A549 (cell line): ENCODE measurements at regions not wholly inside any gene's neighbourhood (a gene's known extent, or its start where the extent isn't known, plus 50 kb on each side); places are given as distances from the start of the nearest gene placed in this dataset.

Experiments
- ATAC-seq, 2 experiments: fragments of 200-7000 bp in 1 of 2; fragments of >200 bp in 1 of 2; cut with Nextera tagmentation in 1 of 2; cut with Tn5 transposase in 1 of 2; 3 replicates each; pipeline versions ENCODE4 v1.8.0 to v1.9.1; 2018 to 2020; ENCODE audit warnings: mild to moderate bottlenecking in 1 of 2, moderate library complexity in 1 of 2
- CTCF ChIA-PET: fragments of 300-600 bp; sonication (Branson Sonifier 250); formaldehyde crosslinking; extraction: SDS; loops from one replicate; lab custom pipeline; 2021; ENCODE audit warnings: antibody characterized with exemption, inconsistent platforms; lab: Yijun Ruan, JAX
- POLR2A ChIA-PET: fragments of 350-600 bp; formaldehyde crosslinking; extraction: SDS; loops from one replicate; lab custom pipeline; 2021; ENCODE audit warnings: antibody characterized with exemption, inconsistent platforms; lab: Yijun Ruan, JAX
- DNase-seq, 2 experiments: peaks; one replicate each; pipeline versions ENCODE4 v3.0.0 to v3.0.0-alpha.2; 2011 to 2016; ENCODE audit warnings: low read depth in 1 of 2, low spot score in 1 of 2
- FAIRE-seq: peaks from 2 replicates; lab custom pipeline; 2011; peaks lifted over from hg19 to GRCh38; lab: Jason Lieb, UNC
- H3K27ac ChIP-seq, 2 experiments: fragments of >200 bp; sonication (Bioruptor Twin); formaldehyde crosslinking; 3 replicates each; pipeline ENCODE4 v1.5.1; 2016 to 2017
- H3K4me1 ChIP-seq: fragments of >200 bp; sonication (Bioruptor Twin); formaldehyde crosslinking; 3 replicates; pipeline ENCODE4 v1.6.1; 2016
- H3K4me2 ChIP-seq: fragments of >200 bp; sonication (Bioruptor Twin); formaldehyde crosslinking; 3 replicates; pipeline ENCODE4 v1.6.1; 2016
- H3K4me3 ChIP-seq: fragments of >200 bp; sonication (Bioruptor Twin); formaldehyde crosslinking; 3 replicates; pipeline ENCODE4 v1.5.1; 2016
- H3K9me3 ChIP-seq: fragments of >200 bp; sonication (Bioruptor Twin); formaldehyde crosslinking; 3 replicates; pipeline ENCODE4 v1.6.1; 2016
- BHLHE40 ChIP-seq: IDR thresholded peaks from 2 replicates; pipeline ENCODE4 v1.6.1; 2012; ENCODE audit warnings: low read depth, low read length, inconsistent platforms
- CEBPB ChIP-seq, 2 experiments: fragments of >200 bp in 1 of 2; sonication (Bioruptor Twin) in 1 of 2; formaldehyde crosslinking in 1 of 2; IDR thresholded peaks; 2 replicates each; pipeline ENCODE4 v1.6.1; 2012 to 2016
- CHD4 ChIP-seq: fragments of 200-600 bp; sonication (generic); IDR thresholded peaks from 2 replicates; pipeline ENCODE4 v1.6.1; 2016; ENCODE audit warnings: antibody characterized with exemption, mild to moderate bottlenecking, borderline replicate concordance
- EHMT2 ChIP-seq: fragments of 200-600 bp; sonication (generic); IDR thresholded peaks from 2 replicates; pipeline ENCODE4 v1.6.1; 2016; ENCODE audit warnings: antibody characterized with exemption, low read depth, mild to moderate bottlenecking, moderate library complexity
- ELK1 ChIP-seq: fragments of 150-350 bp; IDR thresholded peaks from 2 replicates; pipeline ENCODE4 v1.6.1; 2014; ENCODE audit warnings: low read depth, mild to moderate bottlenecking, low read length
- EP300 ChIP-seq, 2 experiments: fragments of >200 bp; sonication (Bioruptor Twin); formaldehyde crosslinking; IDR thresholded peaks; 2 replicates in 1 of 2; 3 replicates in 1 of 2; pipeline ENCODE4 v1.6.1; 2016 to 2017
- GATA3 ChIP-seq: IDR thresholded peaks from 2 replicates; pipeline ENCODE4 v1.6.1; 2012; ENCODE audit warnings: borderline replicate concordance
- HMGXB4 ChIP-seq: fragments of 250-450 bp; sonication (Bioruptor Pico); IDR thresholded peaks from 2 replicates; pipeline ENCODE4 v1.5.0; 2021; ENCODE audit warnings: mild to moderate bottlenecking, moderate library complexity, borderline replicate concordance
- HOXB5 ChIP-seq: fragments of 250-450 bp; sonication (Bioruptor Pico); IDR thresholded peaks from 2 replicates; pipeline ENCODE4 v1.5.0; 2020; ENCODE audit warnings: mild to moderate bottlenecking, moderate library complexity
- MAZ ChIP-seq: fragments of 150-350 bp; IDR thresholded peaks from 2 replicates; pipeline ENCODE4 v1.6.1; 2014; ENCODE audit warnings: antibody characterized with exemption, low read depth, low read length, borderline replicate concordance
- NPAS2 ChIP-seq: fragments of 250-450 bp; sonication (Bioruptor Pico); IDR thresholded peaks from 2 replicates; pipeline ENCODE4 v1.8.0; 2022; ENCODE audit warnings: mild to moderate bottlenecking, moderate library complexity, borderline replicate concordance
- NR3C1 ChIP-seq: fragments of >200 bp; sonication (Bioruptor Twin); formaldehyde crosslinking; IDR thresholded peaks from 3 replicates; pipeline ENCODE4 v1.6.1; 2017
- PHF8 ChIP-seq: fragments of 200-600 bp; sonication (generic); IDR thresholded peaks from 2 replicates; pipeline ENCODE4 v1.6.1; 2016; ENCODE audit warnings: low read depth, mild to moderate bottlenecking, antibody characterized with exemption, moderate library complexity, borderline replicate concordance
- RAD21 ChIP-seq, 2 experiments: fragments of >200 bp in 1 of 2; sonication (Bioruptor Twin) in 1 of 2; formaldehyde crosslinking in 1 of 2; IDR thresholded peaks in 1 of 2; conservative IDR thresholded peaks in 1 of 2; 2 replicates in 1 of 2; 3 replicates in 1 of 2; pipeline ENCODE4 v1.6.1; 2012 to 2018; ENCODE audit warnings: inconsistent platforms in 1 of 2
- RARB ChIP-seq: fragments of 250-450 bp; sonication (Bioruptor Pico); IDR thresholded peaks from 2 replicates; pipeline ENCODE4 v1.8.0; 2021; ENCODE audit warnings: mild to moderate bottlenecking, moderate library complexity
- RFX5 ChIP-seq: fragments of 450-650 bp; IDR thresholded peaks from 2 replicates; pipeline ENCODE4 v1.7.1; 2014; ENCODE audit warnings: antibody characterized with exemption, mild to moderate bottlenecking, moderate library complexity
- TFCP2L1 ChIP-seq: fragments of 250-450 bp; sonication (Bioruptor Pico); IDR thresholded peaks from 2 replicates; pipeline ENCODE4 v1.5.0; 2021; ENCODE audit warnings: mild to moderate bottlenecking
- TP53 ChIP-seq: fragments of 250-450 bp; sonication (Bioruptor Pico); IDR thresholded peaks from 2 replicates; pipeline ENCODE4 v1.5.0; 2021; ENCODE audit warnings: mild to moderate bottlenecking, moderate library complexity
- WGBS: methylation state at CpG from one replicate; pipeline ENCODE4 v1.1.6; 2017; ENCODE audit errors: missing lambda C conversion rate; 5-methylcytosine and 5-hydroxymethylcytosine counted together

GRCh38 chr12:93990832-93991803 lies 157.3 kb upstream of the PLXNC1 start:
- POLR2A ChIA-PET = no interaction called here
- Histone ChIP-seq H3K4me2 (no peak overlapping the region), H3K4me3 (no peak overlapping the region), H3K9me3 (no peaks in the 10 kb centered on the region; the same call in 2 of the 3 replicates), H3K27ac (no peak overlapping the region), H3K4me1 (no peaks in the 10 kb centered on the region)
- CTCF ChIA-PET = interaction anchor here (0.5 to 1.7 kb wide), 3 partner anchors 84 to 1003 kb away, joined by 3 to 4 read pairs (median 4); no protein-coding TSS in a partner anchor
- ATAC-seq (peak; percentile 68 to 88; a peak in 4 of 6 replicates), FAIRE-seq (no peak), DNase-seq (peak in 1 of 2 experiments; percentile 48)
- TF ChIP-seq GATA3 (no peak), RAD21 (conservative IDR thresholded peaks at IDR 0.05 in 1 of 2, IDR thresholded peaks at IDR 0.05 in 1 of 2) (0 out of 5 replicates have a peak, but pooled peaks of 1 of the 2 experiments have one; percentile 31)
- 75% methylated on average over 20 of the region's 20 CpGs for WGBS

DNA sequence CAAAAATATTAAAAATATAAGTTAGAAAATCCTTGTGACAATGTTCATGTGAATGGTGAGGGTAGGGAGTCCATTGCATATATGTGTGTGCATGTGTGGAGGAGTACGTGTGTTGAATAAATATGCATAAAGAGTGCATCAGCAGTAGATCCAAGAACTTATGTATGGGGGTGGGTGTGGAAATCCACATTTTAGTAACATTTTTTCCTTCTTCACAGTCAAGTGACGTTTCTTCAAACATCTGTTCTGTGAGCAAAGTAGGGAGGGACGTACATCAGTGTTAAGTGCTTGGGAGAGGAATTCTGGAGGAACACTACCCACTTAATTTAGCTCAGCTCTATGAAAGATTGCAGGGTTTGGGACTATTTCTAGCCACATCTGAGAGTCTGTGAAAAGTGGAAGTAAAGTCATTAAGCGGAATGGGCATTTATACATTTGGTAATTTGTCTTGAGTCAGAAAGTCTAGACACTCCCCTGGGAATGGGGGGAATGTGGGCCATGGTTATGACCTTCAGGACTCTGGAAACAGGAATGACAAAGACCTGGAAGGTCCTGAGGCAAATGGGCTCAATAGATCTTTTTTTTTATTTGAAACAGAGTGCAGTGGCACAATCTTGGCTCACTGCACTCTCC lies 156.4 kb upstream of the PLXNC1 start:
- FAIRE-seq (no peak), ATAC-seq (no peak), DNase-seq (no peak)
- TF ChIP-seq EHMT2 (no peak), CEBPB (IDR thresholded peaks at IDR 0.05) (no peak), BHLHE40 (no peak), NR3C1 (no peak), TP53 (CRISPR knock-in tag) (no peak), HMGXB4 (CRISPR knock-in tag) (no peak), RARB (CRISPR knock-in tag) (no peak), MAZ (no peak), NPAS2 (CRISPR knock-in tag) (no peak), RFX5 (no peak), TFCP2L1 (CRISPR knock-in tag) (no peak), PHF8 (no peak), EP300 (IDR thresholded peaks at IDR 0.05) (no peak), HOXB5 (no peak), ELK1 (no peak), CHD4 (no peak)
- H3K4me3 ChIP-seq = no peak overlapping the region
- no peaks in the 10 kb centered on the region; the same call in 2 of the 3 replicates for H3K9me3 ChIP-seq
- no peak overlapping the region for H3K4me2 ChIP-seq
- no peak overlapping the region for H3K27ac ChIP-seq
- CTCF ChIA-PET = interaction anchor here (0.5 to 1.7 kb wide), 3 partner anchors 12 to 1004 kb away, joined by 3 to 4 read pairs (median 4); no protein-coding TSS in a partner anchor
- whole genome bisulfite sequencing = 70% methylated on average over 4 of the region's 4 CpGs
- H3K4me1 ChIP-seq = no peaks in the 10 kb centered on the region
- POLR2A ChIA-PET = no interaction called here
